GM19025 (cell line): ENCODE measurements at regions not wholly inside any gene's neighbourhood (a gene's known extent, or its start where the extent isn't known, plus 50 kb on each side); places are given as distances from the start of the nearest gene placed in this dataset.
"Not testable (repeated sequence)": the region's sequence is repeated elsewhere in the genome, so short reads cannot be mapped to it uniquely, and the experiment has no call there.

ENCODE experiments used
- ATAC-seq: cut with Tn5 transposase; IDR thresholded peaks from one replicate; pipeline ENCODE4 v1.9.1; 2021; ENCODE audit warnings: mild to moderate bottlenecking, low read depth, moderate library complexity; ENCODE audit not compliant: unreplicated experiment

DNA sequence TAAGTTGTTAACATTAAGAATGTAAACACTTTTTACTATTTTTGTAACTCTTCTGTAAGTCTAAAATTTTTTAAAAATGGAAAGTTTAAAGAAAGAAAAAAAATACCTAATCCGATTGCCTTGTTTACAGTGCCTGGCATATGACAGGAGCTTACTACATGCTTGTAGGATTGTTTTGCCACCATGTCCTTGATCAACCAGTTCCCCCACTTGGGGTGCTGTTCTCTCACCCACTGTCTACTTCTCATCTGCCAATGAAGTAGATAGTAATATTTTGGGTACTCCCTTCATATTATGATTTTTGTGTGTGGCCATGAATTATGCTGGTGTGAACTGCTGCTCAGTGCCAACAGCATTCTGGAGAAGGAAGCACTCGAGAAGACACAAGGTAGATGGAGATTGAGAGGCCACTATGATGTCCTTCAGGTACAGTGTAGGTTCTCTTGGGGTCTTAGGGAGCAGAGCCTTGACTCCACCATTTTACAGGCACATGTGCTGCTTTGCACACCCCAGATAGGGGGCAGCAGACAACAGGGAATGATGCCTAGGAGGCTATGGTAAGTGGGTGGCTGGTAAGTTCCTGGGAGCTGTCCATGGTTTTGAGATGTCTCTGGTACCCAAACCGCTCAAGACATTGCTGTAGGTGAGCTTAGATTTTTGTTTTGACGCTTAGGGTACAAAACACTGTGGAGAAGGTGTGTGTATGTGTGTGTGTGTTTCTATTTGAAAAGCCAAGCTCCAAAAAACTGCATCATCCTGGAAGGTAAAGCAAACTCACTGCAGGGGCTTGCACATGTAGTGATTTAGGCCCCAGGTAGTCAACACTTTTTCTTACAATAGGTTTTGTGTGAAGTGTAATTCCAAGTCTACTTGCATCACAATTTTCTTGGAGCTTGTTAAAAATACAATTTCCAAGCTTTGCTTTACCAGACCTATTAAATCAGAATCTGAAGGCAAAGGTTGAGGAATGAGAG is 494.5 kb upstream of the LARGE1 start:
- no peak for ATAC-seq

DNA sequence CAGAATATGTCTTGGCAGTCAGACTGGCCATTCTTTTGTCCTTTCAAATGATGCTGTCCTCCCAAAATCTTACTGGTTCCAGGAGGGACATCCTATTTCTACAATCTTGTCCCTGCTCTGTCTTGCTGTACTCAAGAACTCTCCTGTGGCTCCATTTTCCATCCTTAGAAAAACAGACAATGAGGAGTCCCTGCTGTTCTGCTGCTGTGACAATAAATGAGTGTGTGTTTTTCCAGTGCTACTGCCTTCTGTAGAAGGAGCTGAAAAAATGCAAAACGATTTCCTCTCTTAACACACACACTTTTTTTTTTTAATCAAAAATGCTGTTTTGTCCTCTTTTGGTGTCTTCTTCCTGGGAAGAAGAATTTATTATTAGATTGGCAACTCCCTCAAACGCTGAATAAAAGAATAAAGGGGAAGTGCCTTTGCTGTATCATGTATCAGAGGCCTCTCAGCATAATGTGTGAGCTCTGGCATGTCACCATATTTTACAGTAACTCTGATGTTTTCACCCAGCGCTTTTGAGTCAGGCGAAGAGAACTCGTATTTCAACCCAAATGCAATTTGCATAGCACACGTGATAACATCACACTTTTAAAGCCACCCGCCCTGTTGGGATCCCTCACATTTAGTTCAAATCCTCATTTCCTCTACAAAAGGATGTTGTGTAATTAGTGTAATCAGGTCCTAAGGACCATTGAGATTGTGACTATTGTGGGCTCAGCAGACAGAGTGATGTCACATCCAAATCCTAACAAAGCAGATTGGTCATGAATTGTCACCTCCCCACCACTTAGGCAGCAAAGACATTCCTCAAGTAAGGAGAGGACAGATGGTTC is 496.0 kb upstream of the LARGE1 start:
- no peak for ATAC-seq

DNA sequence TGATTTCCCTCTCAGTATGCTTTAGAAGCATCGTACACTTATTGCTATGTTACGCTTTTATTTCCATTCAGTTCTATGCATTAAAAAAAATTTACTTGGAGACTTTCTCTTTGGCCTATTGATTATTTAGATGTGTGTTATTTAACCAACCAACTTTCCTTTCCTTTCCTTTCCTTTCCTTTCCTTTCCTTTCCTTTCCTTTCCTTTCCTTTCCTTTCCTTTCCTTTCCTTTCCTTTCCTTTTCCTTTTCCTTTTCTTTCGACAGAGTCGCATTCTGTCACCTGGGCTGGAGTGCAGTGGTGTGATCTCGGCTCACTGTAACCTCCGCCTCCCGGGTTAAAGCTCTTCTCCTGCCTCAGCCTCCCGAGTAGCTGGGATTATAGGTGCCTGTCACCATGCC is 502.7 kb upstream of the LARGE1 start:
- ATAC-seq = not testable (repeated sequence)

DNA sequence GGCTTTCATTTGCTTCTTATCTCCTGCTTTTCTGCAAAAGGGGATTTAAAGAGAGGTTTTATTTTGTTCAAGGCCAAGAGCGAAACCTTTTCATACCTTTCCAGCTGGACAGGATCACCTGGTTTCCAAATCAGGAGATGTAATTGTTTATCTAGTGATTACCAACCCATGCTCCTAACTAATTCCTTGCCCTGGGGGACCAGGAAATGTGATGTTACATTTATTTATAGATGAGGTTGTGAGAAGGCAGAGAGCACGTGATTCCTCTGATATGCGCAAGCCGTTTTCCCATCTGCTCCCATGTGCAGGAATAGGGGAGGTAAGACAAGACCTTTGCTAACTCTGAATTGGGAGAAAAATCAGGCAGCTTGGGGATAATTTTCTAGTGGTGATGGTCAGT is 507.2 kb upstream of the LARGE1 start:
- no peak for ATAC-seq

DNA sequence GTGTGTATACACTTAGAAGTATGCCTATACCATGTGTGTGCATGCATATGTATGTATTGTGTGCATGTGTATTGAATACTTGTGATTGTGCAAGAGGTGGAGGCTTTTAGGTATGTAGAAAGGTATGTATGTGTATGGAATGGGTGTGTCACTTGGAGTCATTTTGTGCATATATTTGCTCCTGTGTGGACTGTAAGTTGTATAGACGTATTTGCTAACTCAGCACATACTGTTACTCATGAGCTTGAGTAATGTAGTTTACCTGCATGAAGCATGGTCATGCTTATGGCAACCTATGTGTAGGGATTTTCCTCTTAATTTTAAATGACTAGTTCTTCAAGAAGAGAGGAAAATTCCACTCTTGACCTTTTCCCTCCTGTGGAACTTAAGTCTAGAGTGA is 507.6 kb upstream of the LARGE1 start:
- ATAC-seq = no peak

DNA sequence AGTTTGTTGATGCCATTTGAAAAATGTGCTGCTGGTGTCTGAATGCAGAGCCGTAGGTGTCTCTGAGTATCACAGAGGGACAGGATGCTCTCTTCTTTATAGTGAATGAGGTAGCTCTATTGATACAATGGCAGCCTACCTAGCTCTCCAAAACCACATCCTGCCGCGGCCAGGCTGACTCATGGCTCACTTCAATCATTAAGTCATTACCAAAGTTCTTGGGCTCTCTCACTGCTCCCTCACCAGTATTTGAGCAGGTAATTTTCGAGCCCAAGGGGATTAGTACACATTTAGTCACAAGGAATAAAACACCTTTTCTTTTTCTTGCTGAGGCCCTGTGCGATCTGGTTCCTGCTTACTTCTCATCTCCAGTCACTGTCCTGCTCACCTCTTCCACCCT is 509.0 kb upstream of the LARGE1 start:
- no peak for ATAC-seq

DNA sequence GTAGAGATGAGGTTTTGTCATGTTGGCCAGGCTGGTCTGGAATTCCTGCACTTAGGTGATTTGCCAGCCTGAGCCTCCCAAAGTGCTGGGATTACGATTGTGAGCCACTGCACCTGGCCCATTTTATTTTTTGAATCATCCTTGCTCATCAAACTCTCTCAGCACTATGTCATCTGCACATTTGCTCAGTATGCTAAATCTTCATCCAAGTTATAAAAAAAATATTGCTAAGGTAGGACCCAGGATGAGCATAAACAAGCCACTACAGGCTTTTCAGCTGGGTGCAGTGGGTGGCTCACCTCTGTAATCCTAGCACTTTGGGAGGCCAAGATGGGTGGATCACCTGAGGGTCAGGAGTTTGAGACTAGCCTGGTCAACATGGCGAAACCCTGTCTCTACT is 510.1 kb upstream of the LARGE1 start:
- no peak for ATAC-seq

DNA sequence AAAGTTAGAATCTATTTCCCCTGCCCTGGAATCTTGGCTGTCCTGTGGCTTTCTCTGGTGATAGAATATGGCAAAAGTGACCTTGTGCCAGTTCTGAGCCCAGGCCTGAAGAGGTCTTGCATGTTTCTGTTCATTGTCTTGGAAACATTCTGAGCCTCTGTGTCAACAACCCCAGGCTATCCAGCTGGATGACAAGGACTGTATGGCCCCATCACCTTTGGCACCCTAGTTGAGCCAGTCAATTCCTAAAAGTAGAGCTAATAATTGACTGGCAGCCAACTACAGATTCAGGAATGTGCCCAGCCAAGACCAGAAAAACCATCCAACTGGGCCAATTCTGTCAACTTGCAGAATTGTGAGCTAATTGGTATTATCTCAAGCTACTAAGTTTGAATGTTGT is 514.1 kb upstream of the LARGE1 start:
- ATAC-seq = no peak

DNA sequence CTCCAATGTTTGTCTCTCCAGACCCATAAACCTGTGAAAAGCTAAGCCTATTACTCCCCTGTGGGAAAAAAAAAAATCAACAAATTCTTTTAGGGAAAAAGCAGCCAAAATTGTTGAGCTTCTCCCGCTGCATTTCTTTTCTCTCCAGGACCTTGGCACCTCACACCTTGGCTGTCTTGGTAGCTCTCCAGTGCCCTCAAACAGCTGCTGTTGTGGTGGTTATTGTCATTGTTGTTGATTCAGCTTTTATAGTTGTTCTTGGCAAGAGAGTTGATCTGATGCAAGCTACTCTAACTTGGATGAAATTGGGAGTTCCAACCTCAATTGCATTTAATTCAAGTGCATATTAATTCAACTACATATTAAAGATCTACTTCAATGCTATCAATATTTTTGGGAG is 516.9 kb upstream of the LARGE1 start:
- ATAC-seq = no peak

DNA sequence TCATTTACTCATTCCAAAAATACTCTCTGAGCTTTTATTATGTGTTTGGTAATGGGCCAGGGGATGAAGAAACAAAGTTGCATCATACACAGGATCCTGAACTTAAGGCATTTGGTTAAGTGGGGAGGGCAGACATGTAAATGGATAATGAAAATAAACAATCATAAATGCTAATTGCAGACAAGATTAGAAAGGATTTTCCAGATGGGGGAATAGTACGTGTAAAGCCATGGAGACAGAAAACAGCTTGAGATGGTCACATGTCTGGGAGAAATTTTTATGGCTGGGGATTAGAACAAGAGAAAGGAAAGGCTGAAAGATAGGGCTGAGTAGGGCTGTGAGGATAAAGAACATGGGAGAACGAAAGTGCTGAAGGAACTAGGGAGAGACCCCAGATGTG is 534.3 kb upstream of the LARGE1 start:
- ATAC-seq = no peak

DNA sequence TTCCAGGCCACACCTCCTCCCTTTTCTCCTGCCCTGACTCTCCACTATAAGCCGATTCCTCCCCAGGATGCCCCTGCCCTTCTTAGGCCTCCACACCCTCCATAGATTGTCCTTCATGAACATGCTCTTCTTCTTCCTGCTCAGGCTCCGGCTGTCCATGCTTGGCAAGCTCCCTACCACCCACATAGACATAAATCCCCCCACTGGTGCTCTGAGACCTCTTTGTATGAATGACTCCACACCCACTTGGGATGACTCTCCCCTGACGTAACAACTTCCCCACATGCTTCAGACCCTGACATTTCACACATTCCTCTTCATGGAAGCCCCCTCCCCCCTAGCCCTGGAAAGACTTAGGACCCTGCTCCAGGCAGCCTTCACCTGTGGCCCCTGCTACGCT is 542.5 kb upstream of the LARGE1 start:
- no peak for ATAC-seq

DNA sequence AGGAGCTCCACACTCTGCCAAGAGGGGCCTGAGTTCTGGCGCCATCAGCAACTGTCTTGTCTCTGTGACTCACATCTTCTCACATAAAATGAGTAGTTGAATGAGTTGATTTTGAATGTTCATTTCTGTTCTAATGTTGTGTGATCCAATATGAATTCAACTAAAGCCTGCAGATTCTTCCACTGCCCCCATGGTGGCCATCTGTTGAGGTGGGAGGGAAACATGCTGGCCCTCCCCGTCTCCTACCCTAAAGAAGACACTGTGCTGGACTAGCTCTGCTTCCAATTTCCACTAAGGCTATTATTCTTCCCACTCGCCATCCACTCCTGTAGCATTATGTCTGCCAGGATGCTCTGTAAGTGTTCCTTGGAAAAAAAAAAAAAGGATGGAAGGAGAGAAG is 555.6 kb upstream of the LARGE1 start:
- no peak for ATAC-seq

DNA sequence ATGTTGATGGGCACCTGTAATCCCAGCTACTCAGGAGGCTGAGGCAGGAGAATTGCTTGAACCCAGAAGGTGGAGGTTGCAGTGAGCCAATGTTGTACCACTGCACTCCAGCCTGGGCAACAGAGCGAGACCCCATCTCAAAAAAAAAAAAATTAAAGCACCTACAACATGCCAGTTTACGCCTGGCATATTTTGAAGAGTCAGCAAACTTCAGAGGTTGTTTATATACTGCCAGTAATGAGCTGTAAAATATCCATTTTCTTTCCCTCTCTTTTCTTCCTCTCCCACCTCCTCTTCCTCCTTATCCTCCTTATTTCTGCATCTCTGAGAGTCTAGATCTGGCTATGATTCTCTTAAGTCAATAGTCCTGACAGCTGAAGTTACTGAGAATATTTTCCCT is 556.5 kb upstream of the LARGE1 start:
- no peak for ATAC-seq

DNA sequence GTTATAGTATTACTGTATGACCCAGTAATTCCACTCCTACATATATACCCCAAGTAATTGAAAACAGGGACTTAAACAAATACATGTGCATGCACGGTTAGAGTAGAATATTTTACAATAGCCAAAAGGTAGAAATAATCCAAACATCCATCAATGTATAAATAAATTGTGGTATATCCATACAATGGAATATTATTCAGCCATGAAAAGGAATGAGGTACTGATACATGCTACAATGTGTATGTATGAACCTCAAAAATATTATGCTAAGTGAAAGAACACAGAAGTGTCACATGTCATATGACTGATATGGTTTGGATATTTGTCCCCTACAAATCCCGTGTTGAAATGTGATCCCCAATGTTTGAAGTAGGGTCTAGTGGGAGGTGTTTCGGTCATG is 560.8 kb upstream of the LARGE1 start:
- ATAC-seq = no peak

DNA sequence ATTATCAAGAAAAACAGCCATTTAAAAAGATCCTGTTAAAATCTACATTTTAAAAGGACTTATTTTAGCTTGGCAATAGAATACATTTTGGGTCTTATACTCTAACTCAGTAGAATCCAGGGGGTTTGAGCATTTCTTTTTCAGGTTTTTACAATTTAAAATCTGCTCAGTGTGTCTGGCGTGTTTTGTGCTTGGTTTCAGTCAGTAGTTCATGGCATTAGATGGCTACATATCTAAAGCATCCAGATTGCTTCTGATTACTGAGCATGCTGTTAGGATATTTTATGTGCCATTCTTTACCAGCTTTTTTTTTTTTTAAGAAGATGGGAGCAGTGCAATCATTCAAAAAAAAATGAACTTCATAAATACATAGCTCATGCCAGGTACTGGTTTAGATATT is 566.1 kb upstream of the LARGE1 start:
- ATAC-seq = no peak

DNA sequence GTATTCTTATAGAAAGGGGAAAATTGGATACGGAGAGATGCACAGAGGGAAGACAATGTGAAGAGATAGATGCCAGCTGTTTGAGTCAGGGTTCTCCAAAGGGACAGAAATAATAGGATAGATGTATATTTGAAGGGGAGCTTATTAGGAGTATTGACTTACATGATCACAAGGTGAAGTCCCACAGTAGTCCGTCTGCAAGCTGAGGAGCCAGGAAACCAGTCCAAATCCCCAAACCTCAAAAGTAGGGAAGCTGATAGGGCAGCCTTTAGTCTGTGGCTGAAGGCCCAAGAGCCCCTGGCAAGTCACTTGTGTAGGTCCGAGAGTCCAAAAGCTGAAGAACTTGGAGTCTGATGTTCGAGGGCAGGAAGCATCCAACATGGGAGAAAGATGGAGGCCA is 569.6 kb upstream of the LARGE1 start:
- ATAC-seq = no peak

DNA sequence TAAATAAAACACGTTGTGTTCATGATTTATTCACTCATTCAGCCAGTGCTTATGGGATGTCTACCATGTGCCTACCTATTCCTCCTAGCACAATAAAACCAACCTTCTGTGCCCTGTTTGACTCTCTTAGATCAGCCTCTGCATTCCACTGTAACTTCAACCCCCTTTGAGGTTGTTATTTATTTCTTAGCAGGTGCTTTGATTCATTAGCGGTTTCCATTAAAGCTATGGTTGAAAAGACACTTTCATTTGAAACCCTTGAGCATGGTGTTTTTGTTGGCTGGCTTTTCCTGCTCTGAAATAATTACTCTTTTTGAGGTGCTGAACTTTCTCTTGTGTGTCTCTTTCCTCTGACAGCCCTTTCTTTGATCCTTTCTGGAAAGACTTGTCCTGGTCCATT is 570.6 kb upstream of the LARGE1 start:
- ATAC-seq = no peak

DNA sequence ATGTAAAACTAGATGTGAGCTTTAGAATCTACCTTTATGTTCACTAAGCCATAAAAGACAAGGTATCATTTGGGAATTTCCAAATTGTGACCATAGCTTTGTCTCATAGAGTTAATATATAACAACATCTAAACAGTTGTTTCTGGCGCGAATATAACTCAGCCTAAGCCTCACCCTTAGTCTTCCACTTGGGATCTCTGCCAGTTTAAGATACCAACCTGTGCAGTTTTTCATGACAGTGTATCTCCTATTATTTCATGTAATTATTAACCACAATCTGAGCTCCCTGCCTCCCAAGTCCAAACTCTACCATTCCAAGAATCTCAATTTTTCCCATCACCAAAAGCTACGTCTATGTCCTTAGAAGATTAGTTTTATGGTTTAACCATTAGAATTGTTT is 572.5 kb upstream of the ISX start:
- ATAC-seq = no peak

DNA sequence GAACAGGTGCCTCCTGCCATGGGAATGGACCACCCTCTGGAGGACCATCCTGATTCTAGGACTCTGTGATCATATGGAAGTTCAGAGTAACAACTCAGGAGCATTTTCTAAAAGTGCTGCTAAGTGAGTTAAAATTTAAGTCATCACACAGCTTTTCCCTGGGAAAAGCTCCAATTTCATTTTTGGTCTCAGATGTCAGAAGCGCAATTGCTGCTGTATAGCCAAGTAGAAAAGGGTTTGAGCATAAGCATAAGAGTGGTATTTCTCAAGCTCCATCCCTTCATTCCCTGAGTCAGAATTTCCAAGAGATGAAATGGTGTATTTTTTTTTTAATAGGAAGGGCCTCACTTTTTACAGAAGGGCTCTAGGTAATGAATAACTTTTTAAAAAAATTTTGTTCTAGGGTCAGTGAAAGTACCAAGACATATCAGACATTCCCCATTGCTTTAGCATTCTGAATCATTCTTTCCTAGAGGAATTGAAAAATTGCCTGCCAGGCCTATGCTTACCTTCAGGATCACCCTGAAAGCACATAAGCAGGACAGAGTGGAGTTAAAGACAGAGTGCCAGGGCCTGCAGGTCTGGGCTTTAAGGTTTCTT is 564.5 kb upstream of the ISX start:
- no peak for ATAC-seq

DNA sequence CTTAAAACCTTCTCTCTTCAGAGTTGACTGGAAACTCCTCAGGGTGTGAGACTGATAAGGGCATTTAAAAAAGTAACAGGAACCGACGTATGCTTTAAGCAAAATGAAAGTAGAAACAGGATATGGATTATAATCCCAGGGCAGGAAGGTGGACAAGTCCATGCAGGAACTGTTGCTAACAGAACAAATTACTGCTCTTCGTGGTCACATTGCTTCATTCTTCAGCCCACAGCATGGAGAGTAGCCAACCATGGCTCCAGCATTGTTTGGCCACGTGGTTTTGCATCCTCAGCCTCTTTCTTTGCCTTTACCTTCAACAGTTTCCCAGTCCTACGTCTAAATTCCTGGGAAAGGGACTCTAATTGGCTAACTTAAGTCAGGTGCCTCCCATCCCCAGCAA is 563.1 kb upstream of the ISX start:
- no peak for ATAC-seq

DNA sequence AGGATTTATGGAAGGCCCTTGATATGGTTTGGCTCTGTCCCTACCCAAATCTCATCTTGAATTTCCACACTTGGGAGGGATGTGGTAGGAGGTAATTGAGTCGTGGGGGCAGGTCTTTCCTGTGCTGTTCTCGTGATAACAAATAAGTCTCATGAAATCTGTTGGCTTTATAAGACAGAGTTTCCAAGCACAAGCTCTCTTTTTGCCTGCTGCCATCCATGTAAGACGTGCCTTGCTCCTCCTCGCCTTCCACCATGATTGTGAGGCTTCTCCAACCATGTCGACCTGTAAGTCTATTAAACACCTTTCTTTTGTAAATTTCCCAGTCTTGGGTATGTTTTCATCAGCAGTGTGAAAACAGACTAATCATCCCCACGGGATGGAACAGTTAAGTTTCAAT is 557.2 kb upstream of the ISX start:
- ATAC-seq = no peak
